GM18861 (cell line): ENCODE measurements at regions not wholly inside any gene's neighbourhood (a gene's known extent, or its start where the extent isn't known, plus 50 kb on each side); places are given as distances from the start of the nearest gene placed in this dataset.
"Not testable (repeated sequence)": the region's sequence is repeated elsewhere in the genome, so short reads cannot be mapped to it uniquely, and the experiment has no call there.

ENCODE experiments used
- ATAC-seq: cut with Tn5 transposase; IDR thresholded peaks from one replicate; pipeline ENCODE4 v1.9.1; 2021; ENCODE audit not compliant: unreplicated experiment

- no peak for ATAC-seq
Observed at GRCh38 chr12:30378307-30378706, 317.4 kb downstream of the IPO8 start.

DNA sequence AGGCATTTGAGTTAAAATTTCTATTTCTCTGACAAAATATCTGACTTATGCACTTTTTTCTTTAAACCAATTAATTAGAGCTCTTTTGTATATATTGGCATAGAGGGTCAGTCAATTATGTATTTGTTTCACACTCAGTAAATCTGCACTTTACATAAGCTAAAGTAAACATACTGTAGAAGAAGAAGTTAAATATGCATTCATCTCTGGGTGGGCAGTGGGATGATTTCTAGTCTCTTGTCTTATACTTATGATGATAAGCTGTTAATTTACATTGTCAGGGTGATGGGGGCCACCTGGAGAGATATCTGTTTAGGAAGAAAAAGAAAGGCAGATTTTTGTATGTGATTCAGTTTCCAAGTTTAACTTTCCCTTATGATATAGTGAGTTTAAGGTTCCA, 330.8 kb downstream of the IPO8 start:
- ATAC-seq = no peak

GRCh38 chr12:30361145-30361544, 334.5 kb downstream of the IPO8 start:
- ATAC-seq = no peak

- no peak for ATAC-seq
Observed at GRCh38 chr12:30358671-30359070, 337.0 kb downstream of the IPO8 start.

DNA sequence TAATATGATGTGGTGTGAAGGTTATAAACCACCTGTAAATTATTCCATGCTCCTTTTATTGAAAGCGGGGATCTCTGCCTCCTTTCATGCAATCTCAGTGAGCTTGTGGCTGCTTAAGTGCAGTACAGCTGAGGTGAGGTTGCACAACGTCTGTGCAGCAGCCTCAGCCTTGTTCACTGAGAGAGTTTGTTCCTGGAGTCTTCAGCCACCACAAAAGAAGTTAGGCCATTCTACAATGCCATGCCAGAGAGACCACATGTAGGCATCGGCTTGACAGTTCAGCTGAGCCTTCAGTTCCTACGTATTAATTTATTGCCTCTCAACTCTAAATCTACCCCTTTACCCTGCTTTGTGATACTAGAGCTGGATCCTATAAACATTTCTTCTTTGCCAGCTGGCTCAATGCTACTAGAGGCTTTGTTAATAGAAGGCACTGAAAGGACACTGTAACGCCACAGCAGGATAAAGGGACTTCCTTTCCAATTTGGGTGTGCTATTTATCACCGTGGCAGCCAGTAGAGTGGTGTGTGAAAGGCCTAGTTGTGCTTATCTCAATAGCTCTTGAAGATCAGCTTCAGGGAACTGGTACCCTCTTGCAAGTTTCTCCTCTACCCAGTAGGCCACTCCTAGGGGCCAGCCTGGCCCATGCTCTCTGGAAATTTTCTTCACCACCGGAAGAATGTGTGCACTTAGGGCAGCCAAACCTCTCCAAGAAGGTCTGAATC, 337.7 kb downstream of the IPO8 start:
- ATAC-seq = no peak

GRCh38 chr12:30345744-30346471, 349.8 kb downstream of the IPO8 start:
- ATAC-seq = no peak

- no peak for ATAC-seq
Observed at GRCh38 chr12:30330565-30330964, 365.1 kb downstream of the IPO8 start.

GRCh38 chr12:30329281-30329680, 366.4 kb downstream of the IPO8 start:
- no peak for ATAC-seq

GRCh38 chr12:30323008-30323407, 372.7 kb downstream of the IPO8 start:
- no peak for ATAC-seq

GRCh38 chr12:30320561-30320960, 375.1 kb downstream of the IPO8 start:
- ATAC-seq = no peak

- no peak for ATAC-seq
Observed at GRCh38 chr12:30314506-30315100, 381.1 kb downstream of the IPO8 start.

GRCh38 chr12:30308010-30308717, 387.5 kb downstream of the IPO8 start:
- no peak for ATAC-seq

DNA sequence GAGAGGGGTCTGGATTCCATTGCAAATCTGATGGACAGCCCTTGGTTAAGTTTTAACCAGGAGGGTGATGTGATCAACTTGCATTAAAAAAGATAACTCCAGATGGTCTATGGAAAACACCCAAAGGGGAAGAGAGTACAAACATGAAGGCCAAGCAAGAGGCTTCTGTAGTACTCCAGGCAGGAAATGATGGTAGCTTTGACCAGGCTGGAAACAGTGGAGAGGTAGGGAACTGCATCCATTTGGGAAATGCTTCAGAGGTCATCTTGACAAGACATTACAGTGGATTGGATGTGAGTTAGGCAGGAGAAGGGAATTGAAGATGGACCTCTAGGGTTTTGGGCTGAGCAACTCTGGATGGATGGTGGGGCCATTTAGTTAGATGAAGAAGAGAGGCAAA, 391.1 kb downstream of the IPO8 start:
- no peak for ATAC-seq

DNA sequence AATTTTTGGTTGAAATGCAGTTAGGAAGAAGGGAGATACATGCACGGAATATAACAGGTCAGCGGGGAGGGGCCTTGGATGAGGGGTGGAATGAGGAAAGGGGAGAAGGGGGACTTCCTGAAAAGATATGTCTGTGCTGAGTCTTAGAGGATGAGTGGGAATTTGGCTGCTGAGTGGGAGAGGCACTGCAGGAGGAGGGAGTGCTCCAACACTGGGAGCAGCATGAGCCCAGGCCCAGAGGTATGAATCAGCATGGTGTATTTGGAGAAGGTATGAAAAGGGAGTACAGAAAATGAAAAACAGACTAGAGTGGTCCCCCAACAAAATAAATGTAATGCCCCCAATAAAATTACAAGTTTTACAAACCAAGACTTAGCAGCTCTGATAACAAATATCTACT, 394.4 kb downstream of the IPO8 start:
- ATAC-seq = no peak

DNA sequence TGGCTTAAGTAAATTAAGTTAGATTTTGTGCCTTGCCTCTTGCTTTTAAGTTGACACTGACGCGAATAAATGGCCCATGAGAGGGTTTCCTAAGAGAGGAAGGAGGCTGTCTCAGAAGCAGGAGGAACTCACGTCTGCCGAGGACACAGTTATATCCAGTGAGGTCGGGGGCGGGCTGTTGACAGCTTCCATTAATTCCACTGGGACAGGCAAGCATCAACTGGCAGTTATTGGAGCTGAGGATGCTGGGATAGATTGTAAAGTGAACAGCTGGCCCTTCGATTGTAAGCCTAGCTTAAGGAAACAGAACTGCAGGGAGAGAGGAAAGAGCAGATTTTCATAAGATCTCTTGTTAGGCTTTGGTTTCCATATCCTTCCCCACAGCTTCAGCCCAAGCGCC, 399.2 kb downstream of the IPO8 start:
- no peak for ATAC-seq

DNA sequence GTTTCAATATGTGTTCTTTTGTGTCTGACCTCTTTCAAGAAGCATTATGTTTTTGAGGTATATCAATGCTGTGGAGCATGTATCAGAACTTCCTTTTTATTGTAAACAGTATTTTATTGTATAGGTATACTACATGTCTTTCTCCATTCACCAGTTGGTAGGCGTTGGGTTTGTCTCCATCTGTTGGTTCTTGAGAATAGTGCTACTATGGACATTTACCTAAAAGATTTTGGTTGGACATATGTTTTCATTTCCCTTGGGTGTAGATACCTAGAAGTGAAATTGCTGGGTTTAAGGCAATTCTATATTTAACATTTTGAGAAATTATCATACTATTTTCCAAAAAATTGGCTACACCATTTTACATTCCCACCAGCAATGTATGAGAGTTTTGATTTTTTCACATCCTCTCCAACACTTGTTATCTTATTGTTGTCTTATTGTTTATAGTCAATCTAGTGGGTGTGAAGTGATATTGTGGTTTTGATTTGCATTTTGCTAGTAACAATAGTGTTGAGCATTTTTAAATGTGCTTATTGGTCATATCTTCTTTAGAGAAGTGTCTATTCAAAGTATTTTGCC, 409.2 kb downstream of the IPO8 start:
- peak; percentile 62 for ATAC-seq

- no peak for ATAC-seq
Observed at GRCh38 chr12:30278401-30278800, 417.3 kb downstream of the IPO8 start.

- ATAC-seq = not testable (repeated sequence)
Observed at GRCh38 chr12:30272515-30272914, 423.2 kb downstream of the IPO8 start.

- no peak for ATAC-seq
Observed at GRCh38 chr12:30269496-30269895, 426.2 kb downstream of the IPO8 start.

DNA sequence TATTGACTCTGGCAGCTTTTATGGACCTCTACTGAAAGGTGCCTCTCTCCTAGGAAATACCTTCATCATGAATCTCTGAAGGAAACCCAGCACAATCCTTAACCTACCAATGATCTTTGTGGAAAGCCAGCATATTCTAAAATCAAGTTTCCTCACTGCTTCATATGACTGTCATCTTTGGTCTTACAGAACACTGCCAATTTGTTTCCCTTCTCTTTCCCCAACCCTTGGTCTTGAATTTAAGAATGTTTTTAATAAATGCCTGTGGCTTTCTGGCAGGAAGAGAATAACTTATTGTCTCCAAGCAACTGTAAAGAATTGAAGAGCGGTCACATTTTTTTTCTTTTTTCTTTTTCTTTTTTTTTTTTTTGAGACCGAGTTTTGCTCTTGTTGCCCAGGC, 427.6 kb downstream of the IPO8 start:
- no peak for ATAC-seq

GRCh38 chr12:30263434-30263833, 432.2 kb downstream of the IPO8 start:
- ATAC-seq = no peak
